GM18498 (cell line): ENCODE measurements at regions not wholly inside any gene's neighbourhood (a gene's known extent, or its start where the extent isn't known, plus 50 kb on each side); places are given as distances from the start of the nearest gene placed in this dataset.

ENCODE experiments used
- ATAC-seq: cut with Tn5 transposase; IDR thresholded peaks from one replicate; pipeline ENCODE4 v1.9.1; 2021; ENCODE audit warnings: mild to moderate bottlenecking, moderate library complexity; ENCODE audit not compliant: unreplicated experiment

GRCh38 chr5:31049936-31050704, 143.4 kb upstream of the CDH6 start:
- ATAC-seq: no peak

GRCh38 chr5:31049461-31049860, 144.0 kb upstream of the CDH6 start:
- ATAC-seq: no peak

- ATAC-seq: no peak
Measured at GRCh38 chr5:31048282-31049270, 144.9 kb upstream of the CDH6 start.

GRCh38 chr5:31047621-31048020, 145.9 kb upstream of the CDH6 start:
- ATAC-seq: no peak

- ATAC-seq: no peak
Measured at GRCh38 chr5:31047007-31047406, 146.5 kb upstream of the CDH6 start.

GRCh38 chr5:31036411-31036810, 157.1 kb upstream of the CDH6 start:
- ATAC-seq: no peak

- no peak for ATAC-seq
Measured at GRCh38 chr5:31033295-31033694, 160.2 kb upstream of the CDH6 start.

- ATAC-seq: no peak
Measured at GRCh38 chr5:31029925-31030324, 163.6 kb upstream of the CDH6 start.

- no peak for ATAC-seq
Measured at GRCh38 chr5:31027721-31028120, 165.8 kb upstream of the CDH6 start.

GRCh38 chr5:31023105-31023504, 170.4 kb upstream of the CDH6 start:
- ATAC-seq: no peak

GRCh38 chr5:31021181-31021624, 172.3 kb upstream of the CDH6 start:
- ATAC-seq: no peak

- no peak for ATAC-seq
Measured at GRCh38 chr5:31008231-31008630, 185.3 kb upstream of the CDH6 start.

GRCh38 chr5:31007672-31008071, 185.8 kb upstream of the CDH6 start:
- no peak for ATAC-seq

GRCh38 chr5:31000287-31000686, 193.2 kb upstream of the CDH6 start:
- ATAC-seq: no peak

GRCh38 chr5:30997681-30998080, 195.8 kb upstream of the CDH6 start:
- ATAC-seq: no peak

- no peak for ATAC-seq
Measured at GRCh38 chr5:30994902-30995301, 198.6 kb upstream of the CDH6 start.

GRCh38 chr5:30994176-30994575, 199.3 kb upstream of the CDH6 start:
- ATAC-seq: no peak

- ATAC-seq: no peak
Measured at GRCh38 chr5:30991462-30991861, 202.0 kb upstream of the CDH6 start.

- no peak for ATAC-seq
Measured at GRCh38 chr5:30981576-30981975, 211.9 kb upstream of the CDH6 start.

GRCh38 chr5:30968971-30969370, 224.5 kb upstream of the CDH6 start:
- ATAC-seq: no peak

- no peak for ATAC-seq
Measured at GRCh38 chr5:30960036-30960435, 233.4 kb upstream of the CDH6 start.

GRCh38 chr5:30959238-30959637, 234.2 kb upstream of the CDH6 start:
- no peak for ATAC-seq
